Dedifferentiated amniotic fluid mesenchymal stem cell (primary cell): ENCODE measurements at regions not wholly inside any gene's neighbourhood (a gene's known extent, or its start where the extent isn't known, plus 50 kb on each side); places are given as distances from the start of the nearest gene placed in this dataset.

Experiments
- DNase-seq: peaks from one replicate; pipeline ENCODE4 v3.0.0-alpha.2; 2016; ENCODE audit errors: extremely low spot score

GRCh38 chr19:30153326-30154210, 211.5 kb downstream of the URI1 start:
- no peak for DNase-seq

- no peak for DNase-seq
These were observed 212.4 kb downstream of the URI1 start for GRCh38 chr19:30154410-30154809.

- no peak for DNase-seq
These were observed 213.6 kb downstream of the URI1 start for GRCh38 chr19:30155381-30156200.

GRCh38 chr19:30156646-30157045, 214.6 kb downstream of the URI1 start:
- no peak for DNase-seq

GRCh38 chr19:30158067-30158892, 213.9 kb upstream of the ZNF536 start:
- DNase-seq = no peak

GRCh38 chr19:30158893-30159245, 213.3 kb upstream of the ZNF536 start:
- no peak for DNase-seq

- DNase-seq = no peak
These were observed 212.5 kb upstream of the ZNF536 start for GRCh38 chr19:30159636-30160035.

GRCh38 chr19:30160426-30160825, 211.8 kb upstream of the ZNF536 start:
- DNase-seq = no peak

GRCh38 chr19:30161021-30161655, 211.0 kb upstream of the ZNF536 start:
- no peak for DNase-seq

GRCh38 chr19:30161770-30162169, 210.4 kb upstream of the ZNF536 start:
- no peak for DNase-seq

GRCh38 chr19:30162718-30163117, 209.5 kb upstream of the ZNF536 start:
- DNase-seq = no peak

GRCh38 chr19:30163663-30164062, 208.5 kb upstream of the ZNF536 start:
- no peak for DNase-seq

- no peak for DNase-seq
These were observed 206.9 kb upstream of the ZNF536 start for GRCh38 chr19:30165228-30165813.

GRCh38 chr19:30167206-30167868, 204.8 kb upstream of the ZNF536 start:
- no peak for DNase-seq

GRCh38 chr19:30167976-30168635, 204.1 kb upstream of the ZNF536 start:
- no peak for DNase-seq

- DNase-seq = no peak
These were observed 203.4 kb upstream of the ZNF536 start for GRCh38 chr19:30168760-30169159.

- DNase-seq = no peak
These were observed 202.8 kb upstream of the ZNF536 start for GRCh38 chr19:30169196-30169900.

- no peak for DNase-seq
These were observed 202.1 kb upstream of the ZNF536 start for GRCh38 chr19:30170081-30170480.

GRCh38 chr19:30170495-30171137, 201.6 kb upstream of the ZNF536 start:
- DNase-seq = no peak
